SH-SY5Y (cell line): ENCODE measurements at regions not wholly inside any gene's neighbourhood (a gene's known extent, or its start where the extent isn't known, plus 50 kb on each side); places are given as distances from the start of the nearest gene placed in this dataset.

Experiments used
- GATA2 ChIP-seq: IDR thresholded peaks from 2 replicates; pipeline ENCODE4 v1.6.1; 2011; ENCODE audit warnings: mild to moderate bottlenecking, low read depth, low read length
- GATA3 ChIP-seq: IDR thresholded peaks from 2 replicates; pipeline ENCODE4 v1.6.1; 2011; ENCODE audit warnings: low read depth, mild to moderate bottlenecking, low read length, moderate library complexity

- TF ChIP-seq GATA2: no peak
- TF ChIP-seq GATA3: no peak
Measured at GRCh38 chr6:119586250-119586882, 236.8 kb upstream of the MAN1A1 start.
